Left forelimb (tissue), 1 donor: ENCODE measurements at regions not wholly inside any gene's neighbourhood (a gene's known extent, or its start where the extent isn't known, plus 50 kb on each side); places are given as distances from the start of the nearest gene placed in this dataset.

Experiments
- DNase-seq: peaks from one replicate; pipeline ENCODE4 v3.0.0-alpha.2; 2018; ENCODE audit warnings: low spot score

DNA sequence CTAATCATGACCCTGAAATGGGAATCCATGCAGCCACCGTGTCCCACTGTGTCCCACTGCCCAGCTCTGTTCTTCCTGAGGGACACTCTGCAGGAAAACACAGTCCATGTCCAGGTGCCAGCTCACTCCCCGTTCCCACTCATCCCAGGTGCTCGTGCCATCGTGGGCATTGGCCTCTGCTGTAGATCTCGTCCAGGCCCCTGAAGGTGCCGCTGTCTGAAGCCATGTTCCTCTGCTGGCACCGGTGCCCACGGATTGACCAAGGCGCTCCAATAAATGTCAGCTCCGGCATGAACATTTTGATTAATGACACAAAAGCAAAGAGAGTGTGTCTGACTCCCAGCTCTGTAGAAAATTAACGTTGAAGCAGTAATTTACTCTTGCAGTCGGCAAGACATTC is 280.1 kb upstream of the SALL3 start:
- no peak for DNase-seq

DNA sequence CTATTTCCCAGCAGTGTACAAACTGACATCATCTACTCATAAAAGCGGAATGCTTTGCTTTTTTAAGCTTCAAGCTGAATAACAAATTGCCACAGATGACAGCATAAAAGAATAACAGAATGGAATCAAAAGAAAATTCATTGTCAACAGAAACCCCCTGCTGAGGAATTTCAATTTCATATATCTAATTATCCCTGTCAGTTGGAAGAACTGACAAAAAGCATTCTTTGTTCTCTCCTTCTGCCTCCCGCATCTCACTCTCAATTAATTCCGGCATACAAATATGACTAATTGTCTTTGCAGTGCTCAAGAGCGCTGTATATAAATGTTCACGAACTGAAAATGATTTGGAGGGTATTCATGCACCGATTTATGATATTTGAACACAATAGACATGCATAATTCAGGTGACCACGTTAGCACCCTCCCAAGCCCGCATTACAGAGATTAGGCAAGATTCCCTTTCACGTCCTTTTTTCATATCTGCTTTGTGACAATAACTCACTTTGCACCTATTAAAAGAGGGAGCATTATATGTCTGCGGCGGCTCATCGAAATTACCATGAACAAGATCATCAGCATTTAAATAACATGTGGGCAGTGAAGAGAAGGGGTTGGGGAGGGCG is 277.7 kb upstream of the SALL3 start:
- DNase-seq = no peak

DNA sequence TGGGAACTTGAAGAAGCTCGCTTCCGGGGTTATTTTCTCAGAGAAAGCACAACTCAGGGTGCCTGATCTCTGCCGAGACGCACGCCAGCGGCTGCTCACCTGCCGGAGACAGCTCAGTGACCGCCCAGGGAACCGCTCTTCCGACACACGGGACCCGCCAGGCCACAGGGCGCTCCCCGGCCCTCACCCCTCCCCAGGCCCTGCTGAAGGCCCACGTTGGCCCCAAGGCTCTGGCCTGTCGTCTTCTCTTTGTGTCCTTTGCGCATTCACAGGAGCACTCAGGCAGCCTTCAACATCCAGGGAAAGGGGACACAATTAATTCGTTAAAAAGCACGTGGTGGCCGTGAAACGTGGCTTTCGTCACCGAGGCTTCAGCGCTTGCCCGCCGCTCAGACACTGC is 276.3 kb upstream of the SALL3 start:
- DNase-seq = no peak

DNA sequence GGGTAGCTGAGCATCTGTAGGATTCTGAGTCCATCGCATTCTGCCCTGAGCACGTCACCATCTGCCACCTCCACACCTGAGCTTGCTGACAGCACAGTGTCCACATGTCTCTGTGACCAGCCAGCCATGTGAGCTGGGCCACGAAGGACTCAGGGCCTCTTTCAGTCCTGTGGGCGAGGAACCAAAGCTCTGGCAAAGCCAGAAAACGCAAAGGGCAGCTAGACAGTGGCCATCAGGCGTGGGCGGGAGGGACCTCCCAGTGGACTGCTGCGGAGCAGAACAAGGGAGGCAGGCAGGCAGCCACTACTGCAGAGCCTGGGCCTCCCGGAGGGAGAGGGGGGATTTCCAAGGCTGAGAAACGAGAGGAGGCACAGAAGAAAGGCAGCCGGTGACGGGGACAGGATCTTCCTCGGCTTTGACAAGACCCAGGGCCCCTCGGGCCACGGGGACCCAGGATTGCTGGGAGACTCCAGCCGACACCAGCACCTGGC is 274.6 kb upstream of the SALL3 start:
- peak; percentile 59 for DNase-seq

DNA sequence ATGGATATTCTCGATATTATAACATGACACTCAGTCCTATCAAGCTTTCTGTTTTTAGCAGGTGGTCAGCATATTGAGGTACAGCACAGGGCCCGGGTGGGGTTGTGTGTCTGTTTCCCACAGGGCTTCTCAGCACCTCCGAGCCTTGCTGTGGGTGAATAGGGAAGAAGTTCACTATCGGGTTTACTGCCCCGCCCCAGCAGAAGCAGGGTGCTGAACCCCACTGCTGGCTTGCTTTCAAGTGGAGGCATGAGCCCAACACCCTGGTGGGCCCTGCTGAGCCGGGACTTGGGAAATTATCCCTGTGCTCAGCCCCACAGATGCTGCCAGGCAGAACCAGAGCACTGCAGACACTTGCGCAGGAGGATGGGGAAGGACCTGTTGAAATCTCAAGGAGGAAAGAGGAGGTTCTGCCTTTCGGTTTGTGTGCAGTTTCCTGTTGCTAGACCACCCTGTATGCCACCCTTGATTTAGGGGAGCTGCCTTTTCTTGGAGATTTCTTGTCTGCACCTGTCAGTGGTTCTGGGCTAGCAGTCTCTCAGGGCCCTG is 270.3 kb upstream of the SALL3 start:
- DNase-seq = peak; percentile 58

DNA sequence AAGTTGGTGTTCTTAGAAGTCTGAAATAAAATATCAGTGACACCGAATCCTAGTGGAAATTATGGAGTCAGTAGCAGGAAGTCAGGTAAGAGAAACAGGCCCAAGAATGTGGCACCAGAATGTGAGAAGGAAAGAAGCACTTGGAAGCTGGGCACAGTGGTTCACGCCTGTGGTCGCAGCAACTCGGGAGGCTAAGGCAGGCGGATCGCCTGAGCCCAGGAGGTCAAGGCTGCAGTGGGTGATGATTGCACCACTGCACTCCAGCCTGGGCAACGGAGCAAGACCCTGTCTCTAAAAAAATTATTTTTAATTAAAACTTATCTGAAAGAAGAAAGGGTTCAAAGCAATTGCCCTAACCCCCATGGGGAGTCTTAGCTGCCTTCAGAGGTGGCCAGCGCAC is 268.3 kb upstream of the SALL3 start:
- no peak for DNase-seq

DNA sequence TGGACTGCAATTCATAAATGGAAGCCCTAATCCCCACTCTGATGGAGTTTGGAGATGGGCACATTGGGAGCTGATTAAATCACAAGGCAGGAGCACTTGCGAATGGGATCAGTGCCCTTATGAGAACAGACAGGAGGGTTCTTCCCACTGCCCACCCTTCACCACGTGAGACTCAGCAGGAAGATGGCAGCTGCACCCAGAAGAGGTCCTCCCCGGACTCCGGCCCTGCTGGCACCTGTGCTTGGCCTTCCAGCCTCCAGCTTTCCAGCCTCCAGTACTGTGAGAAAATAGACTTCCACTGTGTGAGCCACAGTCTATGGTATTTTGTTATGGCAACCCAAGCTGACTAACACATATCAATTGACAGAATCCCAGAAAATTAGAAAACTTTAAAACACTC is 267.6 kb upstream of the SALL3 start:
- DNase-seq = no peak

GRCh38 chr18:78713069-78713468 is 266.5 kb upstream of the SALL3 start:
- no peak for DNase-seq

DNA sequence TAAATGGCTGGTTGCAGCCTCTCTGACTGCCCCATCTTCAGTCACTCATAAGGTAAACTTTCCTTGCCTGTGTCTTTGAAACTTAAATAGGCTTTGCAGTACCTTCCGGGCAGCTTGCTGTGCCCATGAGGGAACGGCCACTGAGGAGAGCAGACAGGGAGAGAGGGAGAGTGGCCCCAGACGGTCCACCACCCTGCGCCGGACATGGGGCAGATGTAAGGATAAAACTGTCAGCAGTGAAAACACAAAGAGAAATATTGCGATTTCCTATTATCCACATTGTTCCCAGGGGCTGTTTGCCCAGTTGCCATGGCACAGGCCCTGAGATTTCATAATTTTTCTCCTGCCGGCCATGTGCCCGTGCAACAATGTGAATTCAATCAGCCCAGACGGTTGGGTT is 265.9 kb upstream of the SALL3 start:
- DNase-seq = no peak

GRCh38 chr18:78716022-78716421 is 263.6 kb upstream of the SALL3 start:
- DNase-seq = no peak

- DNase-seq = no peak
These were observed 263.0 kb upstream of the SALL3 start for GRCh38 chr18:78716581-78716980.

GRCh38 chr18:78717051-78717765 is 262.4 kb upstream of the SALL3 start:
- DNase-seq = no peak

GRCh38 chr18:78717766-78718150 is 261.9 kb upstream of the SALL3 start:
- no peak for DNase-seq

DNA sequence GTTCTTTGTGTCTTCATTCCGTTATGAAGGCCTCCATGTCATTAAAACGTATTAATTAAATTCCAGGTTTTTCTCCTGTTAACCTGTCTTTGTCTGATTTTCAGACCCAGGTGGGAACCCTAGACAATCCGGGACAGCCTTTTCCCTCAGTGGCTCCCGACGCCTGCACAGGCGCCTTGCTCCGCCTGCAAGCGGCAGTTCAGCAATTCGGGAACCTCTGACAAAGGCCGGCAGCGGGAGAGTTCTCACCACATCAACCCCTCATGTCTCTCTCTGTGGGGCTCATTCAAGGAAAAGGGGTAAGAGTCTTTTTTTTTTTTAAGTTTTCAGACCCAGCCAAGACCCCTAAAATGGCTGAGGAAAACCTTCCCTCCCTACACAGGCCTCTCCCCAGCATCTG is 259.8 kb upstream of the SALL3 start:
- DNase-seq = no peak

DNA sequence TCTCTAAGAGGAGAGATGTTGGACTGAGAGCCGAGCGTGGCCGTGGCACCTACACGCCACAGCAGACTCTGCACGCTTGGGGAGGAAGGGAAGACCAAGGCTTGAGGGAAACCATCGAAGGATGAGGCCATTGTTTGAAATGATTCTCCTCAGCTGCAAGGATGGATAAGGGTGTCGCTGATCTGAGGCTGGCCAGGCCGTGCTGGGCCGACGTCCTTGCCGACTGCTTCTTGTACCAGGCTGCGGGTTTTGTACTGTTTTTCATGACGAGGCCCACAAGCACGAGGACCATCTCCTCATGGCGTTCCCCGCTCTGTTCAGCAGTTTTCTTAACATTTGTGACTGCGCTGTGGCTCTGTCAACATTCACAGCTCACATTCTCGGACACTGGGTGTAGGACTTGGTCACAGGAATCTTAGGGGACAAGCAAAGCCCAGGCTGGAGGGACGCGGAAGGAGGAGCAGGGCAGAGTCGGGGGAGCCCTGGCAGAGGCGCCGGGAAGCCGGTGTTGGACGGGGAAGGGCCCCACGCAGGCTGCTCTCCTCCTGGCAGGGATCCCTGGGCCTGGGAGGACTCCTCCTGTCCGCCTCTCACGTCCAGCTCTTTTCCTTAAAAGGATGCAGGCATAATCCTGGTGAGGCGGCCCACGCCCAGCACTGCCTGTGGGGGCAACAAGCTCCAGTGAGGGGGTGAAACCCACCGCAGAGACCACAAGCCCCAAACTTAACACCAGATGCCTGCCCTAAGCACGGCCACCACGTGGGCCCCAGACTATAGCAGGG is 259.0 kb upstream of the SALL3 start:
- peak; percentile 65 for DNase-seq

GRCh38 chr18:78721238-78721875 is 258.3 kb upstream of the SALL3 start:
- peak; percentile 54 for DNase-seq

DNA sequence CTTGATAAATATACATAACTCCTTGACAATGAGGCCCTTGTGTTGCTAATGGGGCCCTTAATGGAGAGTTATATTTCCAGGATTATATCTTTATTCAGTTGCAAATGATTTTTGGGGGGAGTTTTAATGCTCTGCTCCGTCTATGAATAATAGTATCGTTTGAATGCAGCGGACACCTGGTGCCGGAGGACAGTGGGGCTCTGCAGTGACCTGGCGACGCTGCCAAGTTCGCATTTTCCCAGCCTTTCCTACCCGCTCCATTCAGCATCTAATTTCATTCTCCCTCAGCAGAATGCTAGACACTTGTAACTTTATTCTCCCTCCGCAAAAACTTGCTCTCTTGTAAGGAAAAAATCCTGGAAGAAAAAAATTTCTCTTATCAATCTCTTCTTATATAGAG is 257.6 kb upstream of the SALL3 start:
- no peak for DNase-seq

DNA sequence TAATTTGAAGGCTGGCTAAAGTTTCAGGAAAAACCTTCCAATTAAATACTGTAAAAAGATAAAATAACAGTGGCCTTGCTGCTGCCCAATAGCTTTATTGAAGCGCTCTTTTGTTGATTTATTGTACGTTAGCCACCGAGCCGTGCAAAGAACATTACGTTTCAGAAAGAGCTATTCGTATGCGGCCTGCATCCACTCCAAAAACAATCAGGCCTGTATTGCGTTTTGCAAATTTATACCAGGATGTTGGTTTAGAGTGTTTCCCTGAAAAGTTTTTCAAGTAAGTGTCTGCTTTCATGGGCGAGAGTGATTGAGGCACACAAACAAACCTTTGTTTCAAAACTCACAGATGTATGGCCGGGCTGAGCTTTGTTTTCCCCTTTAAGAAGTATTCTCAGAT is 257.2 kb upstream of the SALL3 start:
- no peak for DNase-seq

GRCh38 chr18:78722929-78723710 is 256.5 kb upstream of the SALL3 start:
- DNase-seq = peak; percentile 25

DNA sequence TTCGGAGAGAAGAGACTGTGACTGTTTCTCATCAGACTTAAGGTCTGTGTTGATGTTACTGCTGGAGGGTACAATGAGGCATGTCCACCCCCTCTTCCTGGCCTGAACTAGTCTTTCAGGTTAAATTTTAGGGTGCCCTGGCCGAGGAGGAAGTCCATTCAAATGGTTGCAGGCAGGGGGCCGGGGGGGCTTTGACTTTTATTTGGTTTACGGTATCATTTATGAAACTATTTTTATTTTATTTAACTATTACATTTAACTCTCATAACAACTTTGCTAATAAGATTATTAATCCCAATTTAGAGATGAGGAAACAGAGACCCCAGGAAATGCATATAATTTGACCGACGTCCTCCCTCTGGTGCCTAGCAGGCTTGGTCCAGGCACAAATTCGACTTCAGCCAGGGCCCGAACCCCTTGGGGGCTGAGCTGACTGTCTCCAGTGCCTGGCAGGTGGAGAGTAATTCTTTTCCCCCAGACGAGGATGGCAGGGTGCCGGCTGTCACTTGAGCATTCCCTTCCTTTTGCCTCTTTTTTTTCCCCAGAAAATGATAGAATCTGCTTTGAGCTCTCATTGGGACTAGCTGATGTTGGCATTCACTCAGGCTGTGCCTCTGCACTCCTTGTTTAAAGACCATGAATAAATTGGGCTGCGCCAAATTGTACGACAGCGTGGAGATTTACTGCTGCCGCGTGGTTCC is 255.3 kb upstream of the SALL3 start:
- peak; percentile 34 for DNase-seq

DNA sequence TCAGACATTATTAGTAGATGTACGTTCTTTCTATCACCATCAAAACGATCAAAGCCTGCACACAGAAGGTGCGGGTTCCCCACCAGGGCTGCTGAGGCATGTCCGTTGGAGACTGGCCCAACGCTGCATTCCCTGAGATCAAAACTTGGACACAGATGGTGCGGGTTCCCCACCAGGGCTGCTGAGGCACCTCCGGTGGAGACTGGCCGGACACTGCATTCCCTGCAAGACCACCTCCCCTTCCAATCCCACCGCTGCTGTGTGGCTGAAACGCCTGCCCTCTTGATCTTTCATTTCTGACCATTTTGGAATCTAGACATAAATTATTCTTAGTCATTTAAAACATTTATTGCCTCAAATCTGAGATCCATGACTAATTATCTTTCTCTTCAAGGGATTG is 254.2 kb upstream of the SALL3 start:
- DNase-seq = peak; percentile 40
